Ecto neural progenitor cell (in vitro differentiated cells): ENCODE measurements at regions not wholly inside any gene's neighbourhood (a gene's known extent, or its start where the extent isn't known, plus 50 kb on each side); places are given as distances from the start of the nearest gene placed in this dataset.
"Not testable (repeated sequence)": the region's sequence is repeated elsewhere in the genome, so short reads cannot be mapped to it uniquely, and the experiment has no call there.

Experiments used
- DNase-seq: peaks from one replicate; pipeline ENCODE4 v3.0.0-alpha.2; 2018; ENCODE audit warnings: low spot score

DNA sequence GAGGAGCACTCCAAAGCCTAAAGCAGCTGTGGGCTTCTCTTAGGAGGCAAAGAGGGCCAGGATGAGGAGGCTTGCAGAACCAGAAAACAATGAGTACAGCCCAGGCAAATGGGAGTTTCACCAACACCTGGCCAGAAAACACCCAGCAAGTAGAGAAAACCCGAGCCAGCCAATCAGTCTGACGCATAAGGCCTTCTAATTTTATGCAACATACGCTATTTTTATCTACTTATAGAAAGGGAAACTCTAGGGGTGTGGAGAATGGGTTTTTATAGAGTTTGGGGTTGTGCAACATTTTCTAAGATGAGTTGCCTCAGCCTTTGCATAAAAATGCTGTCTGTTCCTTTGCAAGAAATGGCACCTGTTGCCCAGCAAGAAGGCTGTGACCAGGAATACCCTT lies 529.0 kb upstream of the CDH5 start:
- no peak for DNase-seq

DNA sequence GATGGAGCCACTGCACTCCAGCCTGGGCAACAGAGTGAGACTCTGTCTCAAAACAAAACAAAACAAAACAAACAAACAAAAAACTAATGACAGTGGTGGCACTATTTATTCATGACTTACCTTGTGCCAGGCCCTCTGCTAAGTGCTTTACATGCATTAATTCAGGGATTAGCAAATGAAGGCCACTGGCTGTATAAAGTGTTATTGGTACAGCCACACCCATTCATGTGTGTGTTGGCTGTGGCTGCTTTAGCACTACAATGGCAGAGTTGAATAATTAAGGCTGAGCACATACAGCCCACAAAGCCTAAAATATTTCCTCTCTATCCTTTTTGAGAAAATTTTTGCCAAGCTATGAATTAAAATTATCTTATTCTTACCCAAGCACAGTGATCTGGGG lies 531.8 kb upstream of the CDH5 start:
- no peak for DNase-seq

DNA sequence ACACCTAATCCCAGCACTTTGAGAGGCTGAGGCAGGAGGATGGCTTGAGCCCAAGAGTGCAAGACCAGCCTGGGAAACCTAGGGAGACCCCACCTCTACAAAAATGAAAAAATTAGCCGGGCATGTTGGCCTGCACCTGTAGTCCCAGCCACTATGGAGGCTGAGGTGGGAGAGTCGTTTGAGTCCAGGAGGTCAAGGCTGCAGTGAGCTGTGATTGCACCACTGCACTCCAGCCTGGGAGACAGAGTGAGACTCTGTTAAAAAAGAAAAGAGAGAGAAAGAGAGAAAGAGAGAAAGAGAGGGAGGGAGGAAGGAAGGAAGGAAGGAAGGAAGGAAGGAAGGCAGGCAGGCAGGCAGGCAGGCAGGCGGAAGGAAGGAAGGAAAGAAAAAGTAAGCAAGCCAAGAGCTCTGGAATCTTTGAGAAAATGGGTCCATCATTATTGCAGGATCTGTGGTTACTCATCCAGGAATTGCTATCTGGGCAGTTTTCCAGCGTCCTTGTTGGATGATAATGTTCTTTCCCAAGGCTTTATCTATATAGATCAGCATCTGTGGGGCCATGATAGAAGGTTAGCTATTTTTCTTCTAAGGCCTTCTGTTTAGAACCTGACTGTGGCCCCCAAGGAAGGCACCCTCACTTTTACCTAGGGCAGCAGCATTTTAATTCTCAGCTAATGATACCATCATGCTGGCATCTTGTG lies 533.2 kb upstream of the CDH5 start:
- DNase-seq = no peak

DNA sequence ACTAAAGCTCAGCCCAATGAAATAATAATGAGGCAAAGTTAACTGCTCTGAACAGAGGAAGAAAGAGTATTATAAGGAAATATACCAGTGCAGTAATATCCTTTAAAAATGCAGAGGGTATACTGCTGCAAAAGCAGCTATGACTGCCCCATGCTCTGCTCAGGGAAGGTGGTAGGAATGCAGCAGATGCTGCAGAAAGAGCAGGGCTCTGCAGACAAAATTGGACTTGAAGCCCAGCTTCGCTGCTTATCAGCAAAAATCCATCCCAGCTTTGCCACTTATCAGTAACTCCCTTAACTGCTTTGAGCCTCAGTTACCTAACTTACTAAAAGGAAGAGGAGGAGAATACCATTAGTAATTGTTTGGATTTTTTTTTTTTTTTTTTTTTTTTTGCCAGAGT lies 533.8 kb upstream of the CDH5 start:
- DNase-seq = no peak

DNA sequence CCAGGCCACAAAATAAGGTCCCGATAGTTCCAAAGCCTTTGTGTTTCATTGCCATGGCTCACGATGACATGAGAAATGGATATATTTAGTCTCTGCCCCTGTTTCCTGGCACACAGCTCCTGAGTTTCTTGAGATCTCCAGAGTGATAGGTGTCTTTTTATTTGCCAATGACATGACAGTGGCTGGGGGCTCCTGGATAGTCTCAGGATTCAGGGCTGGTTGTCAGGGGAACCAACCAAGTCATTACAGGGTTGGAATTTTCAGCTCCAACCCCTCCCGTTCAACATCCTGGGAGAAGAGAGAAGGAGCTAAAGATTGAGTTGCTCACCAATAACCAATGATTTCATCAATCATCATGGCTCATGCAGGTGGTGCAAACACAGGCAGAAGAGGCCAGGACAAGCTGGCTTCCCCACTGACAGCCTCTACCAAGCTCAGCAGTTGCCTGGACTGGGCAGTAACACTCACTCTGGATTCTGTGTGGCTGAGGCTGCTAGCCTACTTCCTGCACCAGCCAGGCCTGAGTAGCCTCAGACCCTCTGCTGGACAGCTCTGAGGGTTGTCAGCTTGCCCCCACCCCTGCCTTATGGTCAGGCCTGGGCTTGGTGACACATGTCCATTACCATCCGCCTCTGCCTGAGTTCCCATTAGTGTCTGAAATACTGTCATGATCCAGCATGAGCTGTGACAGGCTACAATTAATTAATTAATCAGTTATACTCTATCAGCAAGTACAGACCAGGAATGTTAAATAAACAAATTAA lies 534.4 kb upstream of the CDH5 start:
- peak; percentile 51 for DNase-seq

DNA sequence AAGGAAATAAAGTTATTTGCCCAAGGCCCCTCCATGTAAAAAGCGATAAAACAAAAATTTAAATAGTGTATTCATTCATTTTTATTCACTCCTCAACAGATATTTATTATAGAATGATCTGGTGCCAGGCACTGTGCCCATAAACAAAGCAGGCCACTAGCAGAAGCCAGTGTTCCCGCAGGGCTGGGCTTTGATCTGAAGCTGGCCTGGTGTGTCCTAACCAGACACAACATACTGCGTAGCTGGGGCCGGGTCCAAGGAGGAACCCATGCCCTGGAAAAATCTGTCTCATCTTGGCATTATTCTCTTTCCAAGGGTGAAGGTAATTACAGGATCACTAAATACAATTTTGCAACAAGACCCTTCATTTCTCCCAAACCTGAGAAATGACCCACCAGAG lies 537.4 kb upstream of the CDH5 start:
- DNase-seq = no peak

DNA sequence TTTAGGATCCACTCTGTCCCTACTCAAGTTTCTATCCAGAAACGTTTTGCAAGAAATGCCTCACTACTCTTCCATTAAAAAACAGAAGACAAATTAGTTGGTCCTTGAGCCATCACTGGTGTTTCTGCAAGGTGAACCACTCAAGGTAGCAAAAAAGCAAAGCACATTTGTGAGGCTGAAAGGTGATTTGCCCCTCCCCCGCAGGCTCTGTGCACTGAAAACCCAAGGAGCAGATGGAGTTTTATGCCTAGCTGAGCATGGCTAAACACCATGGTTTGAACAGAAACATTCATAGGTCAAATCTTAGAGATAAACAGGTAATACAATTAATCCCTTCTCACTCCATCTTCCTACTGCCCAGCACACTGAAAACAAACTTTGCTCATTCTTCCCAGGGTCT lies 538.2 kb upstream of the CDH5 start:
- DNase-seq = no peak

DNA sequence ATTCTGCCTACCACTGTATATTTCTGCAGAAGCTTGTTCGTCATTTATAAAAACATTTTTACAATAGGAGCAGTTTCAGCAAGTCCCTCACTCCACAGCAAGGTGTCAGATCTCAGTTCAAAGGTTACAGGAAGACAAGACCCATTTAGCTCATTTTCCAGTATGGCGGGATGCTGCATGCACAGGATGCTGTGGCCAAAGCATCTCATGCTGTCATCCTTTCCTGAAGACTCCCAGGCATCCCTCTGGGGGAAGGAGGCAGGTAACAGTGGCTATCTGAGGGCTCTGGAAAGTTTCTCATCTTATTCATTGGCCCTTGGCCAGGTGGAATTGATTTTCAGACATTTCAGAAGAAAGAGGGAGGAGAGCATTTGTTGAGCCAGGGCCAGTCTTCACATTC lies 539.3 kb upstream of the CDH5 start:
- no peak for DNase-seq

DNA sequence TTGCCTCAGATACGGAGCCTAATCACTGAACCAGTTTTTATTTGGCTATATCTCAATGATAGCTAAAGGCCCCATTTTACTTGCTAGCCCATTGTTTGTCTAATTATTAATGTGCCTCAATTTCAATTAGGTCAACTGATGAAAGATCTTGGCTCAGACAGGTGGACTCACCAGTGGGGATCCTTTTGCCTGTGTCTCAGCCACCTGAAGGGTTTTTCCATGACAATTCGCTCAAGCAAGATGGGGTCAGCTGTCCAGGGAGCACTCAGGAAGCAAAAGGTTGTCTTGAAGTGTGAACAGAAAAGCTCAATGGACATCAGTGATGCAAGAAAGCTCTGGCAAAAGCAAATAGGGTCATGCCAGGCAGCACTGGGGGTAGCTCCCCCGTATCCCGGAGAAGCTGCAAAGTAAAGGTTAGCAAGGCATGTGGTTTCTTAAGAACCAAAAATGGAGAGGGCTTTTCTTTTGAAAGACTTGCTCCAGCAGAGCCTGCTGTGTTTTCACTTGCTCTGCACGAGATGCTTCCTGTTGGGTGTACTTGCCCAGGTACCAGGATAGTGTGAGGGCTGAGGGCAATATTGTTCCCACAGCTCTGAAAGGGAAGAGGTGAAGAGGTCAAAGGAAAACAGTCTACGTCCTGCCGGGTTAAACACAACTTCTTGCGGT lies 541.2 kb upstream of the CDH5 start:
- no peak for DNase-seq

DNA sequence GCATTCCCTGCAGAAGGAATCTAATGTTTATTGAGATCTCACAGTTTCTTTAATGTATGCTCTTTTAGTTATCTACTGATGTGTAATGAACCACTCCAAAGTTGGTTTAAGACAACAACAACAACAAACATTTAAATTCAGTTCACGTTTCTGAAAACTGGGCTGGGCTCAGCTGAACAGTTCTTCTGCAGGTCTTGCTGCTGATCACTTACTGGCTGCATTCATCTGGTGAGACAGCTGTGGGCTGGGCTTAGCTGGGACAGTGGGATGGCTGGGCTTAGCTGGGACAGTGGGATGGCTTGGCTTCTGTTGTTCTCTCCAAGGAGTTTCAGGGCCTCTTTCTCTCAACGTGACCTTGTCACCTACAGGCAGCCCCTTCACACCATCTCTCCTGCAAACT lies 544.3 kb upstream of the CDH5 start:
- DNase-seq = no peak

DNA sequence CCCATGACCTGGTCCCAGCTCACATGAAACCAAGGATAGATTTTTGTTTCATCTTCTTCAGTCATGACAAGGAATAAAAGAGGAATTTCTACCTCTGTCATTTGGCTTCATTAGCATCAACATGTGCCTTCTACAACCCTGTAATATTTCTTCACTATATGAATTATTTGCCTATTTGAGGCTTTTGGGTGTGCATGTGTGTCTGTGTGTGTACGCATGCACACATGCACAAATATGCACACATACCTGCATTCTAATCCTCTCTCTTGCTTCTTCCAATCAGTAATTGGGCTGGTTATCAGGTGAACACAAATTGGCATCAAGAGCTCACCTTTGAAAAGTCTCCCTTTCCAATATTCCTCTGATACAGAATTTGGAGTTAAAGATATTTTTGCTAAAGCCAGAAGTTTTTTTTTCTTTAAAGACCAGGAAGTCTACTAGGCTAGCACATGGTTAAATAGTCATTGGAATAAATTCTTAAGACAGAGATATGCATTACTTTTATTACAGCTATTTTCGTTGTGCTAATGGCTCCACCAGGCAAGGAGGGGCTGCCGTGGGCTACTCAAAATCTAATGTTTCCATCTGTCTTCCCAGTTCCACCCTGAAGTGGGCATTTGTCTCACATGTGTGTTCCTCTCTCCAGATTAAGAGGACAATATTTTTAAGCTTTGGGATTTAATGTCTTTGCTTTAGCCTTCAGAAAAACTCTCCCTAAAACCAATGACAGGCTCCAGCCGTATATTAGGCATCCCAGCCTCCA lies 547.2 kb upstream of the CDH5 start:
- no peak for DNase-seq

DNA sequence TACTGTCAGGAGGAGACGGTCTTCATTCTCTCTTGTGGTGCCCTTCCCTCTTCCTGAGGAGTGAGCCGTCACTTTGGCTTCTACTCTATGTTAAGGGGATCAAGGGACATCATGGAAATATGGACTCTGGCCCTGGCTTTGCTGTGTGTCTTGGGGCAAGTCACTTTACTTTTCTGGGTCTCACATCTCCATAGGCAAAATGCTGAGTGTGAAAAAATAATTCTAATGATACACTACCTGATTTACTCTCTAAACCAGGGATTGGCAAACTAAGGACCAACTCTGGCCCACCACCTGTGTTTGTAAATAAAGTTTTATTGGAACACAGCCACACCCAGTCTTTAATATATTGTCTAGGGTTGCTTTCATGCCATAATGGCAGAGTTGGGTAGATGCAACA lies 548.7 kb upstream of the CDH5 start:
- no peak for DNase-seq

DNA sequence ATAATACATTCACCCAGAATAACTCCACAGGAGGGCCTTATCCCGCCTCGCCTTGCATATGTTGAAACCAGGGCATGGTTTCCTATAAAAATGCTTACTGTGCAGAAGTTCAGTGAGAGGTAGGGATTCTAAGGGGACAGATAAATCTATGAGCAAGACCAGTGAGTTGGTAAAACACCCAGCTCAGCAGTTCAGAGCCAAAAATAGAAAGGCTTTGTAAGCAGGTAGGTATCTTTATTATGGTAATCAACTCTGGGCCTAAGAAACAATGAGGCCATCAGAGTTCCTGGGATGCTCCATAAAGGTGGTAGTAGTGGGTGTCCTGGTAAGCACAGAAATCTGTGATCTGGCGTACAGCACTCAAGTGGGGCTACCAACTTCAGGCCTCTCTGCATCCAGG lies 549.4 kb upstream of the CDH5 start:
- DNase-seq = no peak

DNA sequence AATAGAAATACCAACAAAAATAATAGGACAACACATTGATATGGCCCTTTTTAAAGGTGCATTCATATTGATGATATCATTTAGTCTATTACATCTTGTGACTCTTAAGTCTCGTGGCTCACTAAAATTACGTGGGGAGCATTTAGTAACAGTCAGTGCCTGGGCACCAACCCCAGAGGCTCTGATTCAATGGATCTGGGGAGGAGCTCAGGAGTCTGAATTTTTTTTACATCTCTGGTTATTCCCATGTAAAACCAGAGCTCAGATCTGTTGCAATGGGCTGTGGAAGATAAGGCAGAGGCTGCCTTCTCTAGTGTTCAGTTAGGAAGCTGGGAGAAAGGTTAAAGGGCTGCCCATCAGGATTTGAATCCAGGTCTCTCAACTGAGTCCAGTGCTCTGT lies 549.9 kb upstream of the CDH5 start:
- no peak for DNase-seq

DNA sequence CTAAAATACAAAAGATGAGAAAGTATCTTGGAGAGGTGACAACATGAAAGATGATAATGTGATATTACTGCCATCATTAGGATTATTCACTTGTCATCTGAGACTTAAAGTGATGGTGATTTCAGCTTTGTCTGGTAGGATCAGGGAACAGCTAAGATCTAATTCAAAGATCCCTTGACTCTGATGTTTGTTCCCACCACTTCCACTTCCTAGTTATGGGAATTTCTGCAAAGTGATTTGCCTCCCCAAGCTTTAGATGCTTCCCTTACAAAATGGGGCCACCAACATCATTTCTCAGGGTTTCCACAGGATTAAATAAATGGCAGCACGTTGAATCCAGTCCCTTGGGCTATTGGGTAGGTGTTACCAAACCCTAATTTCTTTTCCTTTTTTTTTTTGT lies 550.8 kb upstream of the CDH5 start:
- no peak for DNase-seq

DNA sequence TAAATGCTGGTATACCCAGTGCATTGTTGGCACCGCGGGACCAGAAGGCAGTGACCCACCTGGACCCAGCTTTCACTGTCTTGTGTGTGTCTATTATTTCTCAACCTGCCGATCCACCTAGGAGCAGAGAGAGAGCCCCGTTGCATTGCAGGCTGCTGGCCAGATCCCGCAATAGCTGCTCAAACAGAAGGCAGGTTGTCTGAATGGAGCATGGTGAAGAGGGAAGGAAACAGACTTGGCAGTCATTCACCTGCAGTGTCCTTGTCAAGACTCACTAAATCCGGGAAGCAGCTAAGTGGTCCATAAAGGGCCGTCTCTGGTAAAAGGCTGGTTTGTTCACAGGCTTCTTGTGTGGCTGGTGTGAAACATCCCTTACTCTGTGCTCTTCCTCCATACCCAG lies 552.6 kb upstream of the CDH5 start:
- not testable (repeated sequence) for DNase-seq

DNA sequence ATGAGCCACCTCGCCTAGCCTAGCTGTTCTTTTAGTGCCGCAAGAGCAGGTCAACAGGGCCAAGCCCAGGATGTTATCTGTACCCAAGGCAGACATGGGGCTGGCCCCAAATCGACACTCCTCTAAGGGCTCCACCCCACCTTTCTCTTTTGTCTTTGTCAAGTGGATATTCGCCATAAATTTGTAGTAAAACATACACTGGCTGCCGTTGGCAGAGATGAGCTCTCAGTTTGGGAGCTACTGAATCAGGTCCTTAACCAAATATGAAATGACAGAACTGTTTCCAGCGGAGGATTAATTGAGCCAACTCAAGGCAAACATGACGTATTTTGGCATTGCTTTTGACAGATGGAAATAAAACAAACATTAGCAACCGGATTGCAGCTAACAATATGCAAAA lies 556.9 kb upstream of the CDH5 start:
- DNase-seq = no peak

DNA sequence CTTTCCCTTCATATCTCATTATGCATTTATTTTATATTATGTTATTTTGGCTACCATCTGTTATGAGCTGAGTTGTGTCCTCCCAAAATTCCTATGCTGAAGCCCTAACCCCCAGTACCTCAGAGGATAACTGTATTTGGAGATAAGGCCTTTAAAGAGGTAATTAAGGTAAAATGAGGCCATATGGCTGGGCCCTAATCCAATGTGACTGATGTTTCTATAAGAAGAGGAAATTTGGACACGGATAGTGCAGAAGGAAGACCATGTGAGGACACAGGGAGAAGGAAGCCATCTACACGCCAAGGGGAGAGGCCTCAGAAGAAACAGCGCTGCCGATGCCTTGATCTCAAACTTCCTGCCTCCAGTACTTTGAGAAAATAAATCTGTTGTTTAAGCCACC lies 557.7 kb upstream of the CDH5 start:
- no peak for DNase-seq

DNA sequence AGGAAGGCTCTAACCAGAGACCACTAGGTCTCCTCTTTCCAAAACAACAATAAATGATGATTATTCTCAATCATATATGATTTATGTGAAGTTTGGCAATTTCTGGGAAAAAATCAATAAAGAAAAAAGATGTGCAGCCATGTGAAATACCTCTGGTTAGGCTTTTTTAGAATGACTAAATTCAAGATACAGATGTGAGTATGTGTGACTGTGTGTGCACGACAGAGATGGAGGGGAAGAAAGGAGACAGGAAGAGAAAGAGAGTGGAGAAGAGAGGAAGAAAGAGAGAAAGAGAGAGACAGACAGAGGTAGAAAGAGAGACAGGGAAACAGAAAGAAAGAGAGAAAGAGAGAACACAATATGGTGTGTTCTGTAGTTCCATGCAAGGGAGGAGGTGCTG lies 558.6 kb upstream of the CDH5 start:
- DNase-seq = no peak

DNA sequence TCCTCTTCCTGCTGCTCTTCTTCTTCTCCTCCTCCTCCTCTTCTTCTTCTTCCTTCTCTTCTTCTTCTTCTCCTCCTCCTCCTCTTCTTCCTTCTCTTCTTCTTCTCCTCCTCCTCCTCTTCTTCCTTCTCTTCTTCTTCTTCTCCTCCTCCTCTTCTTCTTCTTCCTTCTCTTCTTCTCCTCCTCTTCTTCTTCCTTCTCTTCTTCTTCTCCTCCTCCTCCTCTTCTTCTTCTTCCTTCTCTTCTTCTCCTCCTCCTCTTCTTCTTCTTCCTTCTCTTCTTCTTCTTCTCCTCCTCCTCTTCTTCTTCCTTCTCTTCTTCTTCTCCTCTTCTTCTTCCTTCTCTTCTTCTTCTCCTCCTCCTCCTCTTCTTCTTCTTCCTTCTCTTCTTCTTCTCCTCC lies 560.8 kb upstream of the CDH5 start:
- not testable (repeated sequence) for DNase-seq

DNA sequence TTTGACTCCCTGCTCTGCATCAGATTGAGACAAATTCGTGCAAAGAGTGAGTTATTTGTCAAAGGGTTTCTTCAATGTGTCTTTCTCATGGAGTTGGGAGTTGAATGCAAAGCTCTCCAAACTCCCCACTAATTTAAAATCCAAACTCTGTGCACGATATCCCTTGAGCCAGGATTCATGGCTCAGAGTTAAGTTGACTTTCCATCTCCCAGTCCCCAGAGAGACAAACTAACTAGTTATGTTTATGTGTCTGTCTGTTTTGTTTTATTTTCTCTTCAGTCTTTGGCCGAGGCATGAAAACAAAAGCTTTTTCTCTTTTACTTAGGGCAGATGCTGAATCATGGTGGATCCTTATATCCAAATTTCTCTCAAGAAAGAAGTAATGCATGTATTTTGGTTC lies 570.0 kb upstream of the CDH5 start:
- DNase-seq = no peak

DNA sequence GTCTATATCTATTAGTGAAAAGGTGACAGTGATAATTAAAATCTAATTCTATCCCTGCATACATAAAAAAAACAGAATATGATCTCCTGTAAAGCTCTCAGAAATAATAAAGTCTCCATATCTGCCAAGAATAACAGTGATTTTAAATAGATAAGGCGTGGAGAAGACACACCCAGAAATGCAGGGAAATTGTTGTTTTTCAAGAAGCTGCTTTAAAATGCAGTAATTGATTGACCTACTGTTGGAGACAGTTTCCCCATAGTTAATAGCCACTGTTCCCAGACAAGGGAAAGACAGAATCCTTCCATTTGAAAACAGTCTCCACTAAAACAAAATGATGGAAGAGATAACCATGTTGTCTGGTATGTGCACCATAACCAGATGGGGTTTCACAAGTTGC lies 571.5 kb upstream of the CDH5 start:
- no peak for DNase-seq

DNA sequence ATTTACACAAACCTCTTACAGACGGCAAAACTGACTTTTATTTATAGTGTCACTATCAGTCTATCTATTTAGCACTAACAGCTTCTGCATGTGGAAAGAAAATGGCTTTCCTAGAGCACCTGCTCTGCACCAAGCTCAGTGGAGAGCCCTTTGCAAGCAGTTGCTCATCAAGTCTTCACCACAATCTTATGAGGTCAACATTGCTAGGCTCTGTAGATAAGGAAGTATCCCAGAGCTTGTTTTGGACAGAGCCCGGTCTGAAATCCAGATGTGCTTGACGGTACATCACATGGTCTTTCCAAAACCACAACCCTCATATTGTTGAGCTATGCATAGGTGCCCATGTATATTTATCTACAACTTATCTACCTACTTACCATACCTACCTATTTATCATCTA lies 572.7 kb upstream of the CDH5 start:
- DNase-seq = no peak
